Pancreas (tissue), 10 donors: ENCODE measurements at regions not wholly inside any gene's neighbourhood (a gene's known extent, or its start where the extent isn't known, plus 50 kb on each side); places are given as distances from the start of the nearest gene placed in this dataset.

ENCODE experiments used
- ATAC-seq, 4 donors: fragments of 200-7000 bp; cut with Tn5 transposase; one replicate each; pipeline versions ENCODE4 v1.8.0 to v1.9.1; 2020; ENCODE audit warnings: mild to moderate bottlenecking in 4 of 4, moderate library complexity in 4 of 4
- DNase-seq, 6 donors: peaks; one replicate each; pipeline ENCODE4 v3.0.0-alpha.2; 2020
- FAIRE-seq: peaks from 2 replicates; lab custom pipeline; 2012; peaks lifted over from hg19 to GRCh38; lab: Jason Lieb, UNC
- H3K27ac ChIP-seq, 4 donors: fragments of 200-600 bp; sonication (generic); 1 replicate in 3 of 4; 2 replicates in 1 of 4; pipeline versions ENCODE4 v1.5.0 to v1.8.0; 2020
- H3K27me3 ChIP-seq, 4 donors: fragments of 200-600 bp; one replicate each; pipeline ENCODE4 v1.8.0; 2021
- H3K36me3 ChIP-seq, 3 donors: fragments of 200-600 bp; sonication (generic) in 1 of 3; one replicate each; pipeline versions ENCODE4 v1.5.0 to v1.8.0; 2020 to 2021
- H3K4me1 ChIP-seq, 3 donors: fragments of 200-600 bp; one replicate each; pipeline ENCODE4 v1.8.0; 2021
- H3K4me3 ChIP-seq, 4 donors: fragments of 200-600 bp; sonication (generic) in 2 of 4; one replicate each; pipeline versions ENCODE4 v1.5.0 to v1.8.0; 2020 to 2021
- H3K9me3 ChIP-seq, 4 donors: fragments of 200-600 bp; one replicate each; pipeline ENCODE4 v1.8.0; 2021
- CTCF ChIP-seq, 4 donors: fragments of 200-600 bp; sonication (generic) in 3 of 4; IDR thresholded peaks; one replicate each; pipeline versions ENCODE4 v1.5.0 to v1.8.0; 2021; ENCODE audit warnings: antibody characterized with exemption in 4 of 4
- WGBS, 2 donors: extraction: QIAGEN DNeasy Blood & Tissue Kit; methylation state at CpG; one replicate each; pipeline ENCODE4 v1.1.7; 2013; 5-methylcytosine and 5-hydroxymethylcytosine counted together
- intact Hi-C, 3 donors: fragments of 100-400 bp; cut with DNase I; formaldehyde crosslinking; loops; one replicate each; pipeline versions ENCODE4 v1.11.1 to v1.14.2; 2022
- donor health status: healthy with polysubstance abuse.
- donor health status: DM: no; HTN: no; CAD: no; lungs with moderate emphysema.
- donor health status: DM: no; HTN: no; CAD: no.
- donor health status: control.
- donor health status: control.
- donor health status: Bipolar disorder and iron deficiency.
- donor health status: DM: yes; HTN: yes; CAD: no.
- donor health status: DM: no; HTN: no; CAD: no.
- donor health status: DM: no; HTN: no; CAD: no.
- donor health status: DM: yes; HTN: yes; CAD: no.

GRCh38 chr5:89724379-89725095 is 685.0 kb downstream of the CETN3 start:
- WGBS, 2 donors = 94 to 97% methylated on average over 7 of the region's 7 CpGs
- Histone ChIP-seq H3K4me1 (peaks cover 0 to 6% (median 0%) of the 10 kb centered on the region in 3 donors), H3K9me3 (no peaks in the 10 kb centered on the region), H3K27me3 (no peaks in the 10 kb centered on the region), H3K36me3 (no peaks in the 10 kb centered on the region), H3K4me3 (no peak overlapping the region), H3K27ac (no peak overlapping the region)
- FAIRE-seq = no peak
- DNase-seq = no peak
- no peak for TF ChIP-seq CTCF (IDR thresholded peaks at IDR 0.05)
- no peak for ATAC-seq
- intact Hi-C loops = no loop called here

- Histone ChIP-seq H3K36me3 (no peaks in the 10 kb centered on the region), H3K9me3 (no peaks in the 10 kb centered on the region), H3K4me3 (no peak overlapping the region), H3K27ac (no peak overlapping the region), H3K27me3 (no peaks in the 10 kb centered on the region), H3K4me1 (peaks cover 0 to under 1% (median 0%) of the 10 kb centered on the region in 3 donors)
- FAIRE-seq = no peak
- WGBS, 2 donors = 76 to 83% methylated on average over 2 of the region's 2 CpGs
- TF ChIP-seq CTCF (IDR thresholded peaks at IDR 0.05) = no peak
- ATAC-seq = no peak
- intact Hi-C loops = no loop called here
- DNase-seq = no peak
These were observed 685.6 kb downstream of the CETN3 start for GRCh38 chr5:89723907-89724306.

GRCh38 chr5:89722538-89722937 is 687.0 kb downstream of the CETN3 start:
- 59 to 73% methylated on average over 4 of the region's 4 CpGs for WGBS, 2 donors
- Histone ChIP-seq H3K9me3 (no peaks in the 10 kb centered on the region), H3K4me1 (no peaks in the 10 kb centered on the region), H3K4me3 (no peak overlapping the region), H3K27me3 (no peaks in the 10 kb centered on the region), H3K36me3 (no peaks in the 10 kb centered on the region), H3K27ac (no peak overlapping the region)
- intact Hi-C loops = no loop called here
- no peak for TF ChIP-seq CTCF (IDR thresholded peaks at IDR 0.05)
- ATAC-seq (no peak), FAIRE-seq (no peak), DNase-seq (no peak)

GRCh38 chr5:89721931-89722330 is 687.6 kb downstream of the CETN3 start:
- TF ChIP-seq CTCF (IDR thresholded peaks at IDR 0.05) = no peak
- Histone ChIP-seq H3K27me3 (no peaks in the 10 kb centered on the region), H3K36me3 (no peaks in the 10 kb centered on the region), H3K27ac (no peak overlapping the region), H3K4me3 (no peak overlapping the region), H3K9me3 (no peaks in the 10 kb centered on the region), H3K4me1 (no peaks in the 10 kb centered on the region)
- intact Hi-C loops = no loop called here
- ATAC-seq (no peak), FAIRE-seq (no peak), DNase-seq (no peak)

- Histone ChIP-seq H3K27ac (no peak overlapping the region), H3K4me3 (no peak overlapping the region), H3K9me3 (no peaks in the 10 kb centered on the region), H3K4me1 (no peaks in the 10 kb centered on the region), H3K27me3 (no peaks in the 10 kb centered on the region), H3K36me3 (no peaks in the 10 kb centered on the region)
- FAIRE-seq (no peak), ATAC-seq (no peak), DNase-seq (no peak)
- 92 to 97% methylated on average over 2 of the region's 2 CpGs for WGBS, 2 donors
- intact Hi-C loops = no loop called here
- no peak for TF ChIP-seq CTCF (IDR thresholded peaks at IDR 0.05)
These were observed 688.2 kb downstream of the CETN3 start for GRCh38 chr5:89721353-89721752.
